ENCODE measurements at regions not wholly inside any gene's neighbourhood (a gene's known extent, or its start where the extent isn't known, plus 50 kb on each side); places are given as distances from the start of the nearest gene placed in this dataset.

DNA sequence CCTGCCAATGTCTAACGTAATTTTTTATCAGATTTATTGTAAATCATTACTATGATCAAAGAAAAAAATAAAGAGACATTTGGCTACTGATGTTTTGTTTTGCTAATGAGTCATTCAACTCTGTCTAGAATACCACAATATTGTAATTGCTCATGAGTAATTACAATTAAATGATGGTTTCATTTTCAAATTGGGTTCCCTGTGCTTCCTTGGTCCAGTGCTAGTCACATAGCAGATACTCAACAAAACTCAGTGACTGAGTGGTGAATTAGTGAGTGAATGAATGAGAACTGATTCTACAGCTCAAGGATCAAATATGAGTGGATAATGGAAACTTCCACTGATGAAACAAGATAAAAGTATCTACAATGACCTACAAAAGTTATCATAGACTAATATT, 304.7 kb downstream of the POU4F1 start:
- Histone ChIP-seq H3K4me2 (ENCODE audit: low read depth, low read length) (no peak overlapping the region), H3F3A (ENCODE audit: insufficient read depth, low read length) (peaks cover 5% of the 10 kb centered on the region), H4K20me1 (ENCODE audit: insufficient read depth, low read length) (no peaks in the 10 kb centered on the region), H3K79me2 (ENCODE audit: low read length) (no peaks in the 10 kb centered on the region), H2AFZ (ENCODE audit: low read length) (no peak overlapping the region), H3K9me3 (replicated peaks; ENCODE audit: insufficient read depth, low read length) (no peaks in the 10 kb centered on the region), H3K4me1 (ENCODE audit: low read length) (peaks cover 26% of the 10 kb centered on the region), H3K36me3 (replicated peaks; ENCODE audit: insufficient read depth, low read length) (no peaks in the 10 kb centered on the region), H3K4me3 (ENCODE audit: low read length) (no peak overlapping the region), H3K27ac (ENCODE audit: low read length) (no peak overlapping the region), H3K9ac (ENCODE audit: low read length) (no peak overlapping the region), H3K27me3 (replicated peaks; ENCODE audit: insufficient read depth, low read length) (no peaks in the 10 kb centered on the region), H3K9me2 (replicated peaks; ENCODE audit: insufficient read depth, low read length) (no peaks in the 10 kb centered on the region)
- TF ChIP-seq EZH2phosphoT487 (IDR thresholded peaks at IDR 0.05; ENCODE audit: low read length), result no peak
- TF ChIP-seq, protein P1, sequence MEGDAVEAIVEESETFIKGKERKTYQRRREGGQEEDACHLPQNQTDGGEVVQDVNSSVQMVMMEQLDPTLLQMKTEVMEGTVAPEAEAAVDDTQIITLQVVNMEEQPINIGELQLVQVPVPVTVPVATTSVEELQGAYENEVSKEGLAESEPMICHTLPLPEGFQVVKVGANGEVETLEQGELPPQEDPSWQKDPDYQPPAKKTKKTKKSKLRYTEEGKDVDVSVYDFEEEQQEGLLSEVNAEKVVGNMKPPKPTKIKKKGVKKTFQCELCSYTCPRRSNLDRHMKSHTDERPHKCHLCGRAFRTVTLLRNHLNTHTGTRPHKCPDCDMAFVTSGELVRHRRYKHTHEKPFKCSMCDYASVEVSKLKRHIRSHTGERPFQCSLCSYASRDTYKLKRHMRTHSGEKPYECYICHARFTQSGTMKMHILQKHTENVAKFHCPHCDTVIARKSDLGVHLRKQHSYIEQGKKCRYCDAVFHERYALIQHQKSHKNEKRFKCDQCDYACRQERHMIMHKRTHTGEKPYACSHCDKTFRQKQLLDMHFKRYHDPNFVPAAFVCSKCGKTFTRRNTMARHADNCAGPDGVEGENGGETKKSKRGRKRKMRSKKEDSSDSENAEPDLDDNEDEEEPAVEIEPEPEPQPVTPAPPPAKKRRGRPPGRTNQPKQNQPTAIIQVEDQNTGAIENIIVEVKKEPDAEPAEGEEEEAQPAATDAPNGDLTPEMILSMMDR (IDR thresholded peaks at IDR 0.05; ENCODE audit: low read length), result no peak
- no peak for TF ChIP-seq EZH2 (optimal IDR thresholded peaks at IDR 0.05; ENCODE audit: low read depth, low read length)
- no peak for DNase-seq

DNA sequence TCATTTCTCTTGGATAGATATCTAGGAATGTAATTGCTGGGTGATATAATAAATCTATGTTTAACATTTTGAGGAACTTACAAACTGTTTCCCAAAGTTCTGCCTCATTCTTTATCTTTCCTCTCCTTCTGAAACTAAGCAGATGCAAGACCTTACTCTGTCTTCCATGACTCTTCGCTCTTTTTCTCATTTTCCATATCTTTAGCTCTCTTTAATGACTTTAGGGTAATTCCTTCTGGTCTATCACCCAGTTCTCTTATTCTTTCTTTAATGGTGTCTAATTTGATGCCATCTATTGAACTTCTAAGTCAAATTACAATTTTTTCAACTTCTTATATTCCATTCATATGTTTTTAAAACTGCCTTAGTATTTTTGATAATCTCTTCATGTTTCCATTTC, 316.6 kb downstream of the POU4F1 start:
- no peaks in the 10 kb centered on the region for H3K9me3 ChIP-seq (replicated peaks; ENCODE audit: insufficient read depth, low read length)
- no peaks in the 10 kb centered on the region for H3K36me3 ChIP-seq (replicated peaks; ENCODE audit: insufficient read depth, low read length)
- no peak overlapping the region for H3K4me2 ChIP-seq (ENCODE audit: low read depth, low read length)
- no peak overlapping the region for H3K27ac ChIP-seq (ENCODE audit: low read length)
- no peaks in the 10 kb centered on the region for H3K9me2 ChIP-seq (replicated peaks; ENCODE audit: insufficient read depth, low read length)
- H3F3A ChIP-seq (ENCODE audit: insufficient read depth, low read length), result no peaks in the 10 kb centered on the region
- H3K79me2 ChIP-seq (ENCODE audit: low read length), result no peaks in the 10 kb centered on the region
- H3K4me1 ChIP-seq (ENCODE audit: low read length), result peaks cover 8% of the 10 kb centered on the region
- H3K9ac ChIP-seq (ENCODE audit: low read length), result no peak overlapping the region
- no peak for DNase-seq
- no peak for TF ChIP-seq EZH2 (optimal IDR thresholded peaks at IDR 0.05; ENCODE audit: low read depth, low read length)
- no peak for TF ChIP-seq EZH2phosphoT487 (IDR thresholded peaks at IDR 0.05; ENCODE audit: low read length)
- TF ChIP-seq, protein P1 (IDR thresholded peaks at IDR 0.05; ENCODE audit: low read length), result no peak
- no peaks in the 10 kb centered on the region for H3K27me3 ChIP-seq (replicated peaks; ENCODE audit: insufficient read depth, low read length)
- H2AFZ ChIP-seq (ENCODE audit: low read length), result no peak overlapping the region
- H4K20me1 ChIP-seq (ENCODE audit: insufficient read depth, low read length), result no peaks in the 10 kb centered on the region
- no peak overlapping the region for H3K4me3 ChIP-seq (ENCODE audit: low read length)

DNA sequence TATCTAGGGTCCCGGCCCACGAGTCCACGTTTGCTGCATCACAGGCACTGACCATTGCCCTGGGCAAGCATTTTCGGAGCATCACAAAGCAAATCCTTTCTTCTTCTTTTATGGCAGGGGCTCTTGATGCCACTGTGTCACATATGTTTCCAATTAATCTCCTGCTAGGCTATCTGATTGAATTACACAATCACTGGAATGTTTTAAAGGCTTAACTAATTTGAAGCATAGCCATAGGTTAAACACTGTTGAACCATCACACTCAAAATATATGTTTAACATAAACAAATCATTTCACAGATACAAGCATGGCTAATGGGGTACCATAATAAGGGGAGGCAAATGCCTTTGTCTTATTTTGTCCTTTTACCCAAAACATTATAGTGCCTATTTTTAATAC, 338.3 kb downstream of the POU4F1 start:
- Histone ChIP-seq H4K20me1 (ENCODE audit: insufficient read depth, low read length) (no peaks in the 10 kb centered on the region), H3K4me3 (ENCODE audit: low read length) (no peak overlapping the region)

More for the DNA sequence above, 338.3 kb downstream of the POU4F1 start:
- Histone ChIP-seq H3K79me2 (ENCODE audit: low read length) (no peaks in the 10 kb centered on the region), H3K9me2 (replicated peaks; ENCODE audit: insufficient read depth, low read length) (no peaks in the 10 kb centered on the region), H3K4me1 (ENCODE audit: low read length) (no peaks in the 10 kb centered on the region; the same call in 1 of the 2 replicates), H2AFZ (ENCODE audit: low read length) (no peak overlapping the region), H3F3A (ENCODE audit: insufficient read depth, low read length) (no peaks in the 10 kb centered on the region), H3K9me3 (replicated peaks; ENCODE audit: insufficient read depth, low read length) (no peaks in the 10 kb centered on the region), H3K27me3 (replicated peaks; ENCODE audit: insufficient read depth, low read length) (no peaks in the 10 kb centered on the region), H3K27ac (ENCODE audit: low read length) (no peak overlapping the region), H3K4me2 (ENCODE audit: low read depth, low read length) (no peak overlapping the region), H3K9ac (ENCODE audit: low read length) (no peak overlapping the region), H3K36me3 (replicated peaks; ENCODE audit: insufficient read depth, low read length) (no peaks in the 10 kb centered on the region)
- TF ChIP-seq EZH2 (optimal IDR thresholded peaks at IDR 0.05; ENCODE audit: low read depth, low read length), result no peak
- TF ChIP-seq, protein P1 (IDR thresholded peaks at IDR 0.05; ENCODE audit: low read length), result no peak
- no peak for TF ChIP-seq EZH2phosphoT487 (IDR thresholded peaks at IDR 0.05; ENCODE audit: low read length)
- DNase-seq, result no peak

All from MM.1S (cell line).